ENCODE measurements at regions not wholly inside any gene's neighbourhood (a gene's known extent, or its start where the extent isn't known, plus 50 kb on each side); places are given as distances from the start of the nearest gene placed in this dataset.
A peak's percentile ranks its signal among the peaks of the same experiment; 100 is the strongest.

- Histone ChIP-seq H3K4me3 (ENCODE audit: insufficient read depth, low read depth, low read length, poor library complexity, severe bottlenecking) (no peak overlapping the region), H3K36me3 (ENCODE audit: control insufficient read depth, insufficient read depth, low read length) (no peaks in the 10 kb centered on the region), H3K4me1 (ENCODE audit: control insufficient read depth, insufficient read depth, low read length, poor library complexity, severe bottlenecking) (no peaks in the 10 kb centered on the region), H3K27me3 (replicated peaks; ENCODE audit: control insufficient read depth, insufficient read depth, low read length, poor library complexity, severe bottlenecking) (no peaks in the 10 kb centered on the region), H3K27ac (ENCODE audit: insufficient read depth, low read length, poor library complexity, severe bottlenecking) (no peak overlapping the region), H3K9me3 (ENCODE audit: control insufficient read depth, low read length) (no peaks in the 10 kb centered on the region)
- DNase-seq: no peak
Measured at GRCh38 chr6:12221856-12222255, 68.3 kb upstream of the EDN1 start.

GRCh38 chr6:12222405-12223366 is 67.5 kb upstream of the EDN1 start:
- H3K27ac ChIP-seq (ENCODE audit: insufficient read depth, low read length, poor library complexity, severe bottlenecking): no peak overlapping the region

GRCh38 chr6:12223383-12223782 is 66.8 kb upstream of the EDN1 start:
- Histone ChIP-seq H3K4me1 (ENCODE audit: control insufficient read depth, insufficient read depth, low read length, poor library complexity, severe bottlenecking) (no peaks in the 10 kb centered on the region), H3K27me3 (replicated peaks; ENCODE audit: control insufficient read depth, insufficient read depth, low read length, poor library complexity, severe bottlenecking) (no peaks in the 10 kb centered on the region), H3K27ac (ENCODE audit: insufficient read depth, low read length, poor library complexity, severe bottlenecking) (no peak overlapping the region), H3K4me3 (ENCODE audit: insufficient read depth, low read depth, low read length, poor library complexity, severe bottlenecking) (no peak overlapping the region), H3K36me3 (ENCODE audit: control insufficient read depth, insufficient read depth, low read length) (no peaks in the 10 kb centered on the region), H3K9me3 (ENCODE audit: control insufficient read depth, low read length) (no peaks in the 10 kb centered on the region)
- no peak for DNase-seq

More at GRCh38 chr6:12222405-12223366, 67.5 kb upstream of the EDN1 start:
- H3K9me3 ChIP-seq (ENCODE audit: control insufficient read depth, low read length): no peaks in the 10 kb centered on the region
- H3K27me3 ChIP-seq (replicated peaks; ENCODE audit: control insufficient read depth, insufficient read depth, low read length, poor library complexity, severe bottlenecking): no peaks in the 10 kb centered on the region
- DNase-seq: no peak
- H3K36me3 ChIP-seq (ENCODE audit: control insufficient read depth, insufficient read depth, low read length): no peaks in the 10 kb centered on the region
- H3K4me1 ChIP-seq (ENCODE audit: control insufficient read depth, insufficient read depth, low read length, poor library complexity, severe bottlenecking): no peaks in the 10 kb centered on the region
- H3K4me3 ChIP-seq (ENCODE audit: insufficient read depth, low read depth, low read length, poor library complexity, severe bottlenecking): no peak overlapping the region

- no peaks in the 10 kb centered on the region for H3K9me3 ChIP-seq (ENCODE audit: control insufficient read depth, low read length)
- H3K4me3 ChIP-seq (ENCODE audit: insufficient read depth, low read depth, low read length, poor library complexity, severe bottlenecking): no peak overlapping the region
- H3K27me3 ChIP-seq (replicated peaks; ENCODE audit: control insufficient read depth, insufficient read depth, low read length, poor library complexity, severe bottlenecking): no peaks in the 10 kb centered on the region
- no peak overlapping the region for H3K27ac ChIP-seq (ENCODE audit: insufficient read depth, low read length, poor library complexity, severe bottlenecking)
- H3K4me1 ChIP-seq (ENCODE audit: control insufficient read depth, insufficient read depth, low read length, poor library complexity, severe bottlenecking): no peaks in the 10 kb centered on the region
- DNase-seq: no peak
- H3K36me3 ChIP-seq (ENCODE audit: control insufficient read depth, insufficient read depth, low read length): no peaks in the 10 kb centered on the region
Measured at GRCh38 chr6:12224251-12224650, 65.9 kb upstream of the EDN1 start.

GRCh38 chr6:12228447-12229146 is 61.6 kb upstream of the EDN1 start:
- no peaks in the 10 kb centered on the region for H3K9me3 ChIP-seq (ENCODE audit: control insufficient read depth, low read length)
- no peak for DNase-seq
- no peak overlapping the region for H3K4me3 ChIP-seq (ENCODE audit: insufficient read depth, low read depth, low read length, poor library complexity, severe bottlenecking)
- H3K4me1 ChIP-seq (ENCODE audit: control insufficient read depth, insufficient read depth, low read length, poor library complexity, severe bottlenecking): peaks cover 7% of the 10 kb centered on the region
- H3K27me3 ChIP-seq (replicated peaks; ENCODE audit: control insufficient read depth, insufficient read depth, low read length, poor library complexity, severe bottlenecking): no peaks in the 10 kb centered on the region
- H3K36me3 ChIP-seq (ENCODE audit: control insufficient read depth, insufficient read depth, low read length): no peaks in the 10 kb centered on the region
- H3K27ac ChIP-seq (ENCODE audit: insufficient read depth, low read length, poor library complexity, severe bottlenecking): no peak overlapping the region

GRCh38 chr6:12229332-12229731 is 60.8 kb upstream of the EDN1 start:
- Histone ChIP-seq H3K9me3 (ENCODE audit: control insufficient read depth, low read length) (no peaks in the 10 kb centered on the region), H3K4me1 (ENCODE audit: control insufficient read depth, insufficient read depth, low read length, poor library complexity, severe bottlenecking) (peaks cover 7% of the 10 kb centered on the region), H3K27ac (ENCODE audit: insufficient read depth, low read length, poor library complexity, severe bottlenecking) (no peak overlapping the region), H3K27me3 (replicated peaks; ENCODE audit: control insufficient read depth, insufficient read depth, low read length, poor library complexity, severe bottlenecking) (no peaks in the 10 kb centered on the region), H3K36me3 (ENCODE audit: control insufficient read depth, insufficient read depth, low read length) (no peaks in the 10 kb centered on the region), H3K4me3 (ENCODE audit: insufficient read depth, low read depth, low read length, poor library complexity, severe bottlenecking) (no peak overlapping the region)
- DNase-seq: no peak

GRCh38 chr6:12230523-12230922 is 59.6 kb upstream of the EDN1 start:
- H3K36me3 ChIP-seq (ENCODE audit: control insufficient read depth, insufficient read depth, low read length): no peaks in the 10 kb centered on the region
- H3K4me3 ChIP-seq (ENCODE audit: insufficient read depth, low read depth, low read length, poor library complexity, severe bottlenecking): no peak overlapping the region
- H3K27ac ChIP-seq (ENCODE audit: insufficient read depth, low read length, poor library complexity, severe bottlenecking): no peak overlapping the region
- DNase-seq: no peak
- no peaks in the 10 kb centered on the region for H3K9me3 ChIP-seq (ENCODE audit: control insufficient read depth, low read length)
- H3K27me3 ChIP-seq (replicated peaks; ENCODE audit: control insufficient read depth, insufficient read depth, low read length, poor library complexity, severe bottlenecking): no peaks in the 10 kb centered on the region
- H3K4me1 ChIP-seq (ENCODE audit: control insufficient read depth, insufficient read depth, low read length, poor library complexity, severe bottlenecking): peaks cover 7% of the 10 kb centered on the region

GRCh38 chr6:12232339-12232738 is 57.8 kb upstream of the EDN1 start:
- H3K27me3 ChIP-seq (replicated peaks; ENCODE audit: control insufficient read depth, insufficient read depth, low read length, poor library complexity, severe bottlenecking): no peaks in the 10 kb centered on the region
- no peak for DNase-seq
- no peaks in the 10 kb centered on the region for H3K36me3 ChIP-seq (ENCODE audit: control insufficient read depth, insufficient read depth, low read length)
- no peak overlapping the region for H3K27ac ChIP-seq (ENCODE audit: insufficient read depth, low read length, poor library complexity, severe bottlenecking)
- H3K4me1 ChIP-seq (ENCODE audit: control insufficient read depth, insufficient read depth, low read length, poor library complexity, severe bottlenecking): peaks cover 7% of the 10 kb centered on the region
- H3K9me3 ChIP-seq (ENCODE audit: control insufficient read depth, low read length): no peaks in the 10 kb centered on the region
- peak overlapping the region; percentile 17 for H3K4me3 ChIP-seq (ENCODE audit: insufficient read depth, low read depth, low read length, poor library complexity, severe bottlenecking)

- Histone ChIP-seq H3K4me1 (ENCODE audit: control insufficient read depth, insufficient read depth, low read length, poor library complexity, severe bottlenecking) (peaks cover 7% of the 10 kb centered on the region), H3K9me3 (ENCODE audit: control insufficient read depth, low read length) (no peaks in the 10 kb centered on the region), H3K27ac (ENCODE audit: insufficient read depth, low read length, poor library complexity, severe bottlenecking) (no peak overlapping the region), H3K27me3 (replicated peaks; ENCODE audit: control insufficient read depth, insufficient read depth, low read length, poor library complexity, severe bottlenecking) (no peaks in the 10 kb centered on the region), H3K36me3 (ENCODE audit: control insufficient read depth, insufficient read depth, low read length) (no peaks in the 10 kb centered on the region), H3K4me3 (ENCODE audit: insufficient read depth, low read depth, low read length, poor library complexity, severe bottlenecking) (peak overlapping the region; percentile 17)
- DNase-seq: no peak
Measured at GRCh38 chr6:12232821-12233220, 57.3 kb upstream of the EDN1 start.

Measured in effector memory CD4-positive, alpha-beta T cell (primary cell).